ENCODE measurements at regions not wholly inside any gene's neighbourhood (a gene's known extent, or its start where the extent isn't known, plus 50 kb on each side); places are given as distances from the start of the nearest gene placed in this dataset.
"Not testable (repeated sequence)": the region's sequence is repeated elsewhere in the genome, so short reads cannot be mapped to it uniquely, and the experiment has no call there.

DNA sequence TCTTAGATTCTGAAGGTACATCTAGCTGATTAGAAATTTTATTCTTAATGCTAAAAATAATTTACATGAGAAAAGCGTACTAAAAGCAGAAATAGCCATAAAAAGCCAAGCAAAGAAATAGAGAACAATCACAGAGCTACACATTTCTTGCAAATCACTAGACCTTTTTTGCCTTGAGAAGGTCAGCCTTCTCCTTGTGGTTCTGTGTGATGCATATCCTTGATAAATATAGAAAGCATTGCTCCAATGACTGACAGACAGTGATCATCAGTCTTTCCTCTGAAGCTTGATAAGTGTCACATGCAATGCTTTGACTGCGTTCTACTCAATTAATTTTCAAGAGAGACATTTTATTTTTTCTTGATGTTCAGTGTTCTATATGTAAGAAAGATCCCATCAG lies 226.9 kb downstream of the CEMIP2 start:
- no peak overlapping the region for H3K27ac ChIP-seq (ENCODE audit: low read length)
- no peaks in the 10 kb centered on the region for H3K27me3 ChIP-seq (ENCODE audit: control insufficient read depth, insufficient read depth)
- intact Hi-C loops (cut with DNase I), result no loop called here
- no peaks in the 10 kb centered on the region for H3K4me1 ChIP-seq (ENCODE audit: control insufficient read depth, insufficient read depth, low read length)
- 82% methylated on average over 2 of the region's 2 CpGs for WGBS
- no peak overlapping the region for H3K4me3 ChIP-seq (ENCODE audit: low read length)
- DNase-seq (no peak), ATAC-seq (no peak)
- H3K9me3 ChIP-seq (ENCODE audit: control insufficient read depth, low read length), result no peaks in the 10 kb centered on the region

DNA sequence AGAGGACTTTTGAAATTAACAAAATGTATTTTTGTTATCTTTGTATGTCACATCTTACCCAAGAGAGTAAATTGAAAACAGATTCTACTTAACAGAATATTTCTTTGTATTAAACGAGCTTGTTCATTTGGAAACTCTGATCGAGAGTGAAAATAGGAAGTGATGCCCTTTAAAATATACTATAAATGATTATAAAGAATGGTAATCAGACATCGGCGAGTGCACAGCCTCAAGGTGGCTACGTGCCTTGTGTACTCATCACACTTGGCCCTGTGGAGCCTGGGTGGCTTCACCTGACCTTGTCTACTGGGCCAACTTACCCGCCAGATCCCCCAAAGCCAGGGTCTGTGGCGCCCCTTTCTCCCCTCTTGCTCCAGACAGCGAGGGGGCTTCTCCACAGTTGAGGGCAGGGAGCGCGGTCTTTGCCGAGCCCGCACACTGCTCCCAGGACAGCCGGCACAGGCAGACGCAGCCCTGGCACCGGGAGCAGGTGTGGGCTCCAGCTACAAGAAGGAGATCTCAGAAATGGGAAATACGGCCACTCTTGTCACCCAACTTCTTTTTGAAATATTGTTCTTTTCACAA lies 243.2 kb downstream of the CEMIP2 start:
- intact Hi-C loops (cut with DNase I), result no loop called here
- DNase-seq (peak in 2 of 3 donors; percentile 31), ATAC-seq (no peak)
- Histone ChIP-seq H3K4me3 (ENCODE audit: low read length) (no peak overlapping the region), H3K4me1 (ENCODE audit: control insufficient read depth, insufficient read depth, low read length) (no peaks in the 10 kb centered on the region), H3K27me3 (ENCODE audit: control insufficient read depth, insufficient read depth) (no peaks in the 10 kb centered on the region), H3K9me3 (ENCODE audit: control insufficient read depth, low read length) (no peaks in the 10 kb centered on the region), H3K27ac (ENCODE audit: low read length) (no peak overlapping the region)
- 90% methylated on average over 16 of the region's 16 CpGs for WGBS

DNA sequence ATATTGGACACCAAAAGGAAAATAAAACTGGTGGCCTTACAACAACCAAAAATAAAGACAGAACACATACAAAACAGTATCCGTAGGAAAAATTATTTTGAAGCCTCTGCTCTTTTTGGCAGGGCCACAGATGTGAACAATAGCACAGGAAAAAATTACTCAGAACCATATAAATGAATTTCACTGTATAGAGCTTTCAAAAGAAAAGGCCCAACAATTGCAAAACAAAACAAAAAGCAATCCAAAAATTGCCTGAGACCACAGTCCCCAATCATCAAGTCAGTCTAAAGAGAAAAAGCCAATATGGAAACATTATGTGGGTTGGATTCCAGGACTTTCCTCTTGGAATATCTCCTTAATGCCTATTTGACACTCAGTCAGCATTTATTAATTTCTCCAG lies 243.8 kb downstream of the CEMIP2 start:
- 60% methylated on average over 1 of the region's 1 CpG for WGBS
- intact Hi-C loops (cut with DNase I), result no loop called here
- Histone ChIP-seq H3K9me3 (ENCODE audit: control insufficient read depth, low read length) (no peaks in the 10 kb centered on the region), H3K4me1 (ENCODE audit: control insufficient read depth, insufficient read depth, low read length) (no peaks in the 10 kb centered on the region), H3K27ac (ENCODE audit: low read length) (no peak overlapping the region), H3K4me3 (ENCODE audit: low read length) (no peak overlapping the region), H3K27me3 (ENCODE audit: control insufficient read depth, insufficient read depth) (no peaks in the 10 kb centered on the region)
- ATAC-seq, result no peak
- no peak for DNase-seq

DNA sequence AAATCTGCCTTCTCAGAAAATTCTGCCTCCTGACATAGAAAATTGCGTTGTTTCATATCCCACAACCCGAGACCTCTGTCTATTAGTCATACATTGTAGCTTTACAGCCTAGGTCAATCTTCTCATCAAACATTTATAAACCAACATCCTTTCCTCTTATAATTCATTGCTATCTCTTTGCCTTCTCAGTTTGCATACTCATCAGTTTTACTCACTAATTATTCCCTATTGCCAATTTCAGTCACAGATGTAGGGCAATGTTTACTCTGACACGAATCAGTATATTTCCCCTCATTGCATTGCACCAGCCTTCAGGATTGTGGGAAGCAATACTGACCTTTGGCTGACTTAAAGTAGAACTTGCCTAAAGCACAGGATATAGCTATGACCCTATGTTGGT lies 247.2 kb downstream of the CEMIP2 start:
- DNase-seq (no peak), ATAC-seq (no peak)
- Histone ChIP-seq H3K27me3 (ENCODE audit: control insufficient read depth, insufficient read depth) (no peaks in the 10 kb centered on the region), H3K4me1 (ENCODE audit: control insufficient read depth, insufficient read depth, low read length) (no peaks in the 10 kb centered on the region), H3K4me3 (ENCODE audit: low read length) (no peak overlapping the region), H3K27ac (ENCODE audit: low read length) (no peak overlapping the region), H3K9me3 (ENCODE audit: control insufficient read depth, low read length) (no peaks in the 10 kb centered on the region)
- WGBS, result 60% methylated on average over 3 of the region's 3 CpGs
- intact Hi-C loops (cut with DNase I), result no loop called here

DNA sequence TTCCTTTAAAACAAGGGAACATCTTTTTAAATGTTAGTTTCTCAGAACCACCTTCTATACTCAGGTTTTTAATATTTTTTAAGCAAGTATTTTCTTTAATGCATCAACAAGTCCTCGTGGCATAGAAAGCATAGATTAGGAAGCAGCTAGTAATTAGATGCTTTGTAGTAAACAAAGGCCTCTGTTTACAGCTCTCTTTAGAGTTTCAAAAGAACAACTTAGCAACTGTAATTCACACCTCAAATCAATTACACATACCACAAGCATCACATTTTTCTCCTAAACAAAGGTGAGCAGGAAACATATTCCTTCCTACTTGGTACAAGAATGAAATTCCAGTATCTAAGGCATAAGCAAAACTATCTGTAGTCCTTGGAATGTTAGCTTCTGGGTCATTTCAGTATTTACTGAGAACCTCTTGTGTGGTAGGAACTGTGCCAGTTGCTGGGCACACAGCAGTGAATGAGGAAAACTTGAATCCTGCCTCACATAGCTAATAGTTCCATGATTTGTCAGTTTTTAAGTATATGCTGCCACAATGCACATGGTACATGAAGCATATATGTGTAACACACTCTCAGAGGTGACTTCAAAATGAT lies 249.1 kb downstream of the CEMIP2 start:
- WGBS, result 29% methylated on average over 1 of the region's 1 CpG
- Histone ChIP-seq H3K4me1 (ENCODE audit: control insufficient read depth, insufficient read depth, low read length) (no peaks in the 10 kb centered on the region), H3K27ac (ENCODE audit: low read length) (no peak overlapping the region), H3K27me3 (ENCODE audit: control insufficient read depth, insufficient read depth) (no peaks in the 10 kb centered on the region), H3K9me3 (ENCODE audit: control insufficient read depth, low read length) (no peaks in the 10 kb centered on the region), H3K4me3 (ENCODE audit: low read length) (no peak overlapping the region)
- ATAC-seq, result no peak
- intact Hi-C loops (cut with DNase I), result no loop called here
- DNase-seq, result no peak

DNA sequence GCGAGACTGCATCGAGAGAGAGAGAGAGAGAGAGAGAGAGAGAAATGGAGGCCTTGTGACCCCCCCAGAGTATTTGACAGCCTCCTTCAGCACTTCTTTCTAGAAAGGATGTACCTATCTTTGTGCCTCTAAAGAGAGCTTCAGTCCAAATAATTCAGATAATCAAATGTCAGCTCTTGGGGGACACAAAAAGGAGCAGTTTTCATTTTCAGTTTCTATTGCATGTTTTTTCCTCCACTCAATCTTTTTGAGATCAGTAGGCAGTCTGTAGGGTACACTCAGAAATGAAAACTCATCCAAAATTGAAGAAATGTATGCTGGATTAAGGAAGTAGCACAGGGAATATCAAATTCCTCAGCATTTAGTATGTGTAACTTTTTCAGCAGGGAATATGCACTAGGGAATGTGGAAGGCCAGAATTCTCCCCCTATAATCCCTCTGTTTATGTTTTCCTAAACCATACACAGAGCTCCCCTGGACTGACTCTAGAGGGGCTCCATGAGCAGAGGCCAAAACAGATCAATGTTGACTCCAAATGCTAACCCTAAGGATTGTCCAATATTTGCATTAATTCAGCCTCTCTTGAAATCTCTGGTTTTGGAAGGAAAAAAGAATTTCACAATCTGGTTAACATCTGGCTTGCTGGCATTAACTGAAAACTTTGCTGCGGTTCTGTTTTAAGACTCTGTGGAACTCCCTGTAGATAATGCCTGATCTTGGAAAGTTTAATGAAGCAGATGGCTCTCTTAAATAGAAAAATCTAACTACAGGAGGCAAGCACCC lies 250.1 kb downstream of the CEMIP2 start:
- intact Hi-C loops (cut with DNase I), result no loop called here
- Histone ChIP-seq H3K27ac (ENCODE audit: low read length) (no peak overlapping the region), H3K4me1 (ENCODE audit: control insufficient read depth, insufficient read depth, low read length) (no peaks in the 10 kb centered on the region), H3K9me3 (ENCODE audit: control insufficient read depth, low read length) (no peaks in the 10 kb centered on the region), H3K27me3 (ENCODE audit: control insufficient read depth, insufficient read depth) (no peaks in the 10 kb centered on the region), H3K4me3 (ENCODE audit: low read length) (no peak overlapping the region)
- ATAC-seq (peak; percentile 76 to 88), DNase-seq (no peak)
- 50% methylated on average over 3 of the region's 3 CpGs for WGBS

DNA sequence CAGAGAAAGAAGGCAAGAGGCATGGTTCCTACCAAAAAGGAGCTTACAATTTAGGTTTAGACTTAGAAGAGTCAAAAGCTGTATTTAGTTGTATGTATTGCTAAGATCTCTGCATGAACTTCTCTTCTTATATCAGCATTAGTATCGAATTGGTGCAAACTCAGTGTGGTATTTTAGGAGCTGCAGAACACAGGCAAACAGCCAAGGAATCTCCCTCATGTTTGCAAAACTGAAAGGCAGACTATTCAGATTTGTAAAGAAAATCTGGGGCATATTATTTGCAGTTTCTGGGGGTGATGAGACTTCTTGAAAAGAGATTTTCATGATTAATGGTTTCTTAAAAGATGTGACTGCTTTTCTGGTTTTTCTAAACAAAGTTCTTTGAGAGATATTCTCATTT lies 252.7 kb downstream of the CEMIP2 start:
- no peak for ATAC-seq
- no peaks in the 10 kb centered on the region for H3K9me3 ChIP-seq (ENCODE audit: control insufficient read depth, low read length)
- H3K4me3 ChIP-seq (ENCODE audit: low read length), result no peak overlapping the region
- no peak overlapping the region for H3K27ac ChIP-seq (ENCODE audit: low read length)
- DNase-seq, result no peak
- intact Hi-C loops (cut with DNase I), result no loop called here
- WGBS, result 30% methylated on average over 1 of the region's 1 CpG
- no peaks in the 10 kb centered on the region for H3K4me1 ChIP-seq (ENCODE audit: control insufficient read depth, insufficient read depth, low read length)
- no peaks in the 10 kb centered on the region for H3K27me3 ChIP-seq (ENCODE audit: control insufficient read depth, insufficient read depth)

DNA sequence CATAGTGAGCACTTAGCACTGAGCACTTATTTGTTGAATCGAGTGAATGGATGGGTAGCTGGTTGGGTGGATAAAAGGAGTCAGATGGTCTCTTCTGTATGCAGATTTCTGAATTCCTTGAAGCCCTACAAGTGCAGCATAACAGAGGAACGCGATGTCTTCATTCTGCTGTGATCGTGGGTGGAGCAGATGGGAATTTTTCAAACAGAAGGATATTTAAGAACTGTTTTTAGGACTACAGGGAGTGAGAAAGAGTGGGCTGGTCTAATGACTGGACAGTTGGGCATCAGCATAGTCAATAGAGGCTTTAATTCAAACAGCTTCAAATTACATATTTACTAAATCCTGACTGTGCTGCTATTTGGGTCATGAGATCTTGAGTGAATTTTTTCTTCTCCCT lies 253.2 kb downstream of the CEMIP2 start:
- WGBS, result 76% methylated on average over 4 of the region's 4 CpGs
- Histone ChIP-seq H3K27me3 (ENCODE audit: control insufficient read depth, insufficient read depth) (no peaks in the 10 kb centered on the region), H3K9me3 (ENCODE audit: control insufficient read depth, low read length) (no peaks in the 10 kb centered on the region), H3K4me3 (ENCODE audit: low read length) (no peak overlapping the region), H3K4me1 (ENCODE audit: control insufficient read depth, insufficient read depth, low read length) (no peaks in the 10 kb centered on the region), H3K27ac (ENCODE audit: low read length) (no peak overlapping the region)
- intact Hi-C loops (cut with DNase I), result no loop called here
- ATAC-seq, result no peak
- no peak for DNase-seq

DNA sequence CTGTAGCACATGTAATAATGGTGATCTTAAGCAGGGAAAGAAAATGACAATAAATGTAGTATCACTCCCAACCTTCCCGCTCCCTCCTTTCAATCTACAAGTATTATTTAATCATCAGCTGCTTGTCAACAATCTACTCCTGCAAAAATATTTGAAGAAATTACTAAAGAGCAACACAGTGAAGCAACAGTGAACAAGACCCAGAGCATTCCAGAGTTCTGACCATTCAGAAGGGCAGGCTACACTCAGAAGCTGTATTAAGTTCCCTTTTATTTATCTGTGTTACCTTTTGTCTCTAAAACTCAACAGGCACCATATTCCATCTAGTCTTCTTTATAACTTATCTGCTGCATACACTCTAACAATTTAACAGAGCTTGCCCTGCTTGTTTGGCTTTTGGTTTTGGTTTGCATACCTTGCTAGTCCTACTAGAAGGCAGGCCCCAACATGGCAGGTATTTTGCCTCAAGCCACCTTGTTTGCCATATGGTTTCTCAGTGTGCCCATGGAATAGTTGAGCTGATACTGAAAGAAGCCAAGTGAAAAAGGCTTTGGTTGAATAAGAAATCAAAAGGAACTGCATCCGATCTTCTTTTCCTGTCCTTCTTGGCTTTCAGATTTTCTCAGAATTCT lies 253.9 kb downstream of the CEMIP2 start:
- Histone ChIP-seq H3K27me3 (ENCODE audit: control insufficient read depth, insufficient read depth) (no peaks in the 10 kb centered on the region), H3K4me3 (ENCODE audit: low read length) (no peak overlapping the region), H3K27ac (ENCODE audit: low read length) (no peak overlapping the region), H3K9me3 (ENCODE audit: control insufficient read depth, low read length) (no peaks in the 10 kb centered on the region), H3K4me1 (ENCODE audit: control insufficient read depth, insufficient read depth, low read length) (no peaks in the 10 kb centered on the region)
- WGBS, result 93% methylated on average over 2 of the region's 2 CpGs
- DNase-seq, result no peak
- ATAC-seq, result no peak
- intact Hi-C loops (cut with DNase I), result no loop called here

DNA sequence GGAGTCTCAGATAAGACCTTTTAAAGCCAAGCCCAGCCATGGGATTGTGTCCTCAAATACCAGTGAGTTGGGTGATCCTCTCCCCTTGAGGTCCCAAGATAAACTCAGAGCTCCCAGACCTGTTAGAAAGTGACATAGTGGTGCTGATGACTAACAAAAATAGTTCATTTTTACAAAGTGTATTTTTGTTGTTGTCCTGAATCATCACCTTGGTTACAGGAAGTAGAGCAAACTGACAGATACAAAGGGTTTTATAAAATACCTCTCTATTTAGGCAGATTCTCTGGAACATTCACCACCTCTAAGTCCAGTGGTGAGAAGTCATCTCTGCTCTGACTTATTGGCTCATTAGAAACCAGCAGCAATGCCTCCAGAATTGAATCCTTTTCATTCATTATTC lies 259.3 kb downstream of the CEMIP2 start:
- ATAC-seq (no peak), DNase-seq (no peak)
- intact Hi-C loops (cut with DNase I), result no loop called here

DNA sequence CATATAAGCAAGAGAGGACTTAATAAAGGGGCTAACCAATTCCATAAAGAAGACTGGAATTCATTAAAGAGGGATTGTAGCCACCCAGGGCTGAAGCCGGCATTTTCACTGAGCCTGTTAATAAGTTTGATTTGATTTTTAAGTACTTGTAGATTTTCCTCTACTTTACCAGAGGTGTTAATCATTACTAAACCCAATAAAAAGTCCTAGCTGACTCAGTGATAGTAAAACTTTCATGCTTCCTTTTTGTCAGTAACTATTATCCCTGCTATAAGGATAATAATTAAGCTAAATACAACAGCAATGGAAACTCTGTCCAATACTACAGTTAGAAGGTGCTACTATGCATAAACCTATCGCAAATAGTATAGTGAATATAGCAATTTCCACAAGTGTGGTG lies 260.2 kb downstream of the CEMIP2 start:
- H3K9me3 ChIP-seq (ENCODE audit: control insufficient read depth, low read length); H3K27me3 ChIP-seq (ENCODE audit: control insufficient read depth, insufficient read depth); H3K4me1 ChIP-seq (ENCODE audit: control insufficient read depth, insufficient read depth, low read length); intact Hi-C loops (cut with DNase I); DNase-seq; H3K27ac ChIP-seq (ENCODE audit: low read length); ATAC-seq; H3K4me3 ChIP-seq (ENCODE audit: low read length): not testable (repeated sequence)
- 91% methylated on average over 2 of the region's 2 CpGs for WGBS

More for the DNA sequence above, 259.3 kb downstream of the CEMIP2 start:
- Histone ChIP-seq H3K27me3 (ENCODE audit: control insufficient read depth, insufficient read depth) (no peaks in the 10 kb centered on the region), H3K4me1 (ENCODE audit: control insufficient read depth, insufficient read depth, low read length) (no peaks in the 10 kb centered on the region), H3K4me3 (ENCODE audit: low read length) (no peak overlapping the region), H3K9me3 (ENCODE audit: control insufficient read depth, low read length) (no peaks in the 10 kb centered on the region), H3K27ac (ENCODE audit: low read length) (no peak overlapping the region)

All from right cardiac atrium (tissue), 5 donors.